ENCODE measurements at regions not wholly inside any gene's neighbourhood (a gene's known extent, or its start where the extent isn't known, plus 50 kb on each side); places are given as distances from the start of the nearest gene placed in this dataset.
"Not testable (repeated sequence)": the region's sequence is repeated elsewhere in the genome, so short reads cannot be mapped to it uniquely, and the experiment has no call there.

DNA sequence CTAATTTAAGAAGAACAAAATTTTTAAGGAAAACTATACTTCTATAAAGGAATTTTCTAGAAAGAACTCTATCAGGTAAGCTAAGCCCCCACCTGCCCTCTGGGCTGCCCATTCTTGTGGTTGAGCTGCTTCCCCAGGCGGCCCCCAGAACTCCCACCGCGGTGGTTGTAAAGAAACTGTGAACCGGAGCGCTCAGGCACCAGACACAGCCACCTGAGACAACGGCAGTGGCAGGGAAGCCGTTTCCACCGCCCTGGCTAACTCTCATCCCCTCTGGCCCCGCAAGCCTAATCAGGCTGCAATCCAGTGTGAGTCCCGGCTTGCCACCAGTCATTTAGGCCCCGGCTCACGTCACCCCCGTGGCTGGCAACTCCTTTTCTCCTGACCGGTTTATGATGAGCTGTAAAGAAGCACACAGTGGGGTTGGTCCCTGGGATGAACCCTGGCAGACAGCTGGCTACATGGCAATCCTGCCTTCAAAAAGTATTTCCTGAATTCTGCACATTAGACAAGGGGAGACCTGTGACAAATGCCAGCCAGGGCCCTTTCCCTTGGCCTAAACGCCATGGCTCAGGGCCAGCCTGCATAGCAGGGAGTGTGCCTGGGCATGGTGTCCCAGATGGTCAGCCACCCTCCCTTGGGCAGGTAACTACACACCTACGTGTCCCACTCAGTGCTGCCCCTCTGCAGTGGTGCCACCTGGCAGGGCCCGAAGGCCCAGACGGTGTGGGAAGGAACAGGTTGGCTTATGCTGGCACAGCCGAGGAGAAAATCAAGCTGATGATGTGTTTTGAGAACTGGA lies 63.8 kb upstream of the GPR31 start:
- no peak overlapping the region for H3K4me3 ChIP-seq (ENCODE audit: low read depth, low read length)
- TF ChIP-seq MYC (IDR thresholded peaks at IDR 0.05; ENCODE audit: low read depth, low read length): no peak
- no peak for TF ChIP-seq POLR2A (IDR thresholded peaks at IDR 0.05; ENCODE audit: extremely low read depth, insufficient read length)
- TF ChIP-seq MAX (IDR thresholded peaks at IDR 0.05; ENCODE audit: low read depth, low read length): no peak
- no peak for TF ChIP-seq CTCF (IDR thresholded peaks at IDR 0.05; ENCODE audit: low read depth, low read length)
- no peak for DNase-seq (ENCODE audit: low read depth)

- DNase-seq (ENCODE audit: low read depth); H3K4me3 ChIP-seq (ENCODE audit: low read depth, low read length): not testable (repeated sequence)
These were observed 65.3 kb upstream of the UNC93A start for GRCh38 chr6:167225566-167226382.

DNA sequence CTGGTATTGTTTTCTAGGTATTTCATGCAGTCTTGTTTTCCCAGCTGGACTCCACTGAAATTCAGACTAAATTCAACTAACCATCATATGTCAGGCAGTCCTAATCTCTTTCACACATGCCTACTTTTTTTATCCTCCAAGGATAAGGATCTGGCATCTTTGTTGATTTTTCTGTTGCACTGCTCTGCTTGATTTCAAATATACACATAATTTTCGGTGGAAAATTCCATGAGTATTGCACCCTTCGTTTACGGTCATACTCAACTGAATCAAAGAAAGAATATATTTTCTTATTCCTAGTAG lies 64.8 kb upstream of the UNC93A start:
- no peak for DNase-seq (ENCODE audit: low read depth)
- TF ChIP-seq MAX (IDR thresholded peaks at IDR 0.05; ENCODE audit: low read depth, low read length) (no peak), CTCF (IDR thresholded peaks at IDR 0.05; ENCODE audit: low read depth, low read length) (no peak), POLR2A (IDR thresholded peaks at IDR 0.05; ENCODE audit: extremely low read depth, insufficient read length) (no peak), MYC (IDR thresholded peaks at IDR 0.05; ENCODE audit: low read depth, low read length) (no peak)
- no peak overlapping the region for H3K4me3 ChIP-seq (ENCODE audit: low read depth, low read length)

DNA sequence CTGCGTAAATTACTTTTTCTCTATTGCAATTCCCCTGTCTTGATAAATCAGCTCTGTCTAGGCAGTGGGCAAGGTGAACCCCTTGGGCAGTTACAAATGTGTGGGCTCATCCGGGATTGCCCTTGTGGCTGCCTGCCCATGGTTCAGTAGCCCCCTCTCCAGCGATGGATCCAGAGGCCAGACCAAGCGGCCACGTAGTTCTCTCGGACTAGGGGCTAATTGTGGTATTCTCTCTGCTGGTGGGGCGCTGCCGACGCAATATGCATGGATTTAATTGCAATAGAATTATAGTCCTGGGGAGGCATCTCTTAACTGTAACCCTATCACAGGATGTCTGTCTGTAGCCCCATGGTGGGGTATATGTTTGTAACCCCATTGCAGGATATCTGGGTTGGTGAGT lies 64.3 kb upstream of the UNC93A start:
- no peak overlapping the region for H3K4me3 ChIP-seq (ENCODE audit: low read depth, low read length)
- no peak for DNase-seq (ENCODE audit: low read depth)
- TF ChIP-seq CTCF (IDR thresholded peaks at IDR 0.05; ENCODE audit: low read depth, low read length) (no peak), MAX (IDR thresholded peaks at IDR 0.05; ENCODE audit: low read depth, low read length) (no peak), MYC (IDR thresholded peaks at IDR 0.05; ENCODE audit: low read depth, low read length) (no peak), POLR2A (IDR thresholded peaks at IDR 0.05; ENCODE audit: extremely low read depth, insufficient read length) (no peak)

- DNase-seq (ENCODE audit: low read depth): no peak
- TF ChIP-seq CTCF (IDR thresholded peaks at IDR 0.05; ENCODE audit: low read depth, low read length) (no peak), POLR2A (IDR thresholded peaks at IDR 0.05; ENCODE audit: extremely low read depth, insufficient read length) (no peak), MAX (IDR thresholded peaks at IDR 0.05; ENCODE audit: low read depth, low read length) (no peak), MYC (IDR thresholded peaks at IDR 0.05; ENCODE audit: low read depth, low read length) (no peak)
- H3K4me3 ChIP-seq (ENCODE audit: low read depth, low read length): no peak overlapping the region
These were observed 63.1 kb upstream of the UNC93A start for GRCh38 chr6:167227984-167228383.

- DNase-seq (ENCODE audit: low read depth): no peak
- H3K4me3 ChIP-seq (ENCODE audit: low read depth, low read length): no peak overlapping the region
- TF ChIP-seq MAX (IDR thresholded peaks at IDR 0.05; ENCODE audit: low read depth, low read length) (no peak), POLR2A (IDR thresholded peaks at IDR 0.05; ENCODE audit: extremely low read depth, insufficient read length) (no peak), MYC (IDR thresholded peaks at IDR 0.05; ENCODE audit: low read depth, low read length) (no peak), CTCF (IDR thresholded peaks at IDR 0.05; ENCODE audit: low read depth, low read length) (no peak)
These were observed 61.5 kb upstream of the UNC93A start for GRCh38 chr6:167229586-167229985.
